GM19372 (cell line): ENCODE measurements at regions not wholly inside any gene's neighbourhood (a gene's known extent, or its start where the extent isn't known, plus 50 kb on each side); places are given as distances from the start of the nearest gene placed in this dataset.
"Not testable (repeated sequence)": the region's sequence is repeated elsewhere in the genome, so short reads cannot be mapped to it uniquely, and the experiment has no call there.

Source experiments
- ATAC-seq: cut with Tn5 transposase; IDR thresholded peaks from one replicate; pipeline ENCODE4 v1.9.1; 2021; ENCODE audit warnings: mild to moderate bottlenecking, low read depth, moderate library complexity; ENCODE audit not compliant: unreplicated experiment

DNA sequence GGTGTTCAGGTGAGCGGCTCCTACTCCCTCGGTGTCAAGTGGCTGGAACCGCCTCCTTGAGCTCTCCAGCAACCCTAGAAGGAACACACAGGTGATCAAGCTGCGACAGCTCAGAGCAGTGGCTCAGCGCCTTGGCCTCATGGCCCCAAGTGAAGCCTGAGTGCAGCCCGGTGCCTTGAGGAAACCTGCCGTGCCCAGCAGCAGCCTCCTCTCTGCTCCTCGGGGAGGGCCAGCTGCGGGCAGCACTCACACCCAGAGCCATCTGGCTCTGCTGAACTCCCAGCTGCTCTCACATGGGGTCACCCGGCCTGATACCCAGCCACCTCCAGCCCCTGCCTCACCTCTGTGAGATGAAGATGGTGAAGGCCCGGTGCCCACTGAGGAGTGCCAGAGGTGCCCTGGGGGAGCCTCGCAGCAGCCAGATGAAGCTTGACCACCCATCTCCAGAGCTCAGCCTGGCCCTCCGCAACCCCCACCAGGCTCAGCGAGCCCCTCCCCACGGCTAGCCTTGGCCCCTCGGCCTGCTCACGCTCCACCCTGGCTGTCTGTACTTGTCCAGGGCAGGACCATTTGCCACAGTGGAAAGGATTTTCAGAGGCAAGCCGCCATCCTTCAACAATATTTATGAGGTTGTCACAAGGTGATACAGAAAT, 70.6 kb upstream of the RAB6C start:
- ATAC-seq: no peak

GRCh38 chr2:129909651-129910418, 69.6 kb upstream of the RAB6C start:
- no peak for ATAC-seq

GRCh38 chr2:129910446-129911362, 68.8 kb upstream of the RAB6C start:
- ATAC-seq: no peak

- ATAC-seq: no peak
Observed at GRCh38 chr2:129911363-129912065, 68.0 kb upstream of the RAB6C start.

GRCh38 chr2:129912066-129912820, 67.2 kb upstream of the RAB6C start:
- ATAC-seq: no peak

DNA sequence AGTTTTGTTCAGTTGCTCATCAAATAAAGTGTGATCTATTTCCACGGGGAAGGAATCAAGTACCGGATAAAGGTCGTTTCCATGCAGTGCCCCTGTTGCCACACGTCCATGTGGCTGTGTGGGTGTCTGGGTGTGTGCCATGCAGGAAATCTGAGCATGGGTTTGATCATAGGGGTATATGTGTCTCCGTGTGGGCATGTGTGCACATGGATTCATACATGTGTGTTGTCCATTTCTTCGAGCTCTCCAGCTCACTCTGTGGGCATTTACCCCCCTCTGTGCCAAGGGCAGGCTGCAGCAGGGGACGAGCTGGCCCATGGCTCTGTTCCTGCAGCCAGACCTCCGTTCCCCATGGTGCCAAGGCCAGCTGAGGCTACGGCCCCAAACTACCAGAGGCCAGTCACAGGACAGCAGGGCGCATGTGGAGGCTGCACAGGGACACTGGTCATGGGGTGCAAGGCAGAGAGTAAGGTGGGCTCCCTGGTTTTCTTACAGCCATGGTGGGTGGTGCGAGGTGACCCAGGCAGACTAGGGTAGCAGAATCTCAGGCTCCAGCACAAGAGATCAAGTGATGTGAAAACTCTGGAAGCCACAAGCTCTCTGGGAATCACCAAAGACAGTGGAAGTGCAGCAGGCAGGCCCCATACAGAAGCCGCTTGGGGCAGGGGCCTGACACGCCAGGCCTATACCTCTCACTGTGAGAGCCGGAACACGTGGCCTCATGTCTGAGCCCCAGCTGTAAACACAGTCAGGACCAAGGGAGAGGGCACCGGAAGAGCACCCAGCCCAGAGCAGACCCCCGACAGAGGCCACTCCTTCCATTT, 66.4 kb upstream of the RAB6C start:
- ATAC-seq: no peak

DNA sequence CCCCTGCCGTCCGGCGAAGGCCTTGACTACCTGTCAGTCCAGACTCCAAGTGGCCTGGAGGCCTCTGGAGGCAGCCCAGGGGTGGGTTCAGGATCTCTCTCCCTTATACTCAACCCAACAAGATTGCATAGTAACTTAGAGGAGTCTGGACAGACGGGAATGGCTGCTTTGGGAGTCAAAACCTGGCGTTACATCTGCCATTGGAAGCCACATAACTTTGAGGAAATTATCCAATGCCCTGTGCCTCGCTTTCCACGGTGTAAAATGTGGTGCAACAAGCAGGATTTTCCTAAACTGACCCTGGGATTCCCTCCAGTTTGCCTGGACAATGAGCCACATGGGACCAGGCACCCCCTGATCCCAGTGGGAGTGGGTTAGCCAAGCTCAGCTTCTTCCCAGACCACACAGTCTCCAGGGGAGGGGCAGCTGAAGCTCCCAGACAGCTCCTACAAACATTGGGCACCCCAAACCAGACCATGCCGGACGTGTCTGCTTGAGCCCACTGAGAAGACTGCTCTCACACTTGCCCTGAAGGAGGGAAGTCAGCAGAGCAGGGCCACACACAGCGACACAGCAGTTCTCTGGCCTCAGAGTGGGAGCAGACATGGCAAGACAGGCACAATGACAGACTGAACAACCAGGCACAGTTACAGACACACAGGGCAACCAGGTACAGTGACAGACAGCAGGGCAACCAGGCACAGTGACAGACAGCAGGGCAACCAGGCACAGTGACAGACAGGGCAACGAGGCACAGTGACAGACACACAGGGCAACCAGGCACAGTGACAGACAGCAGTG, 65.6 kb upstream of the RAB6C start:
- no peak for ATAC-seq

- no peak for ATAC-seq
Observed at GRCh38 chr2:129914538-129915302, 64.7 kb upstream of the RAB6C start.

GRCh38 chr2:129915303-129915840, 64.1 kb upstream of the RAB6C start:
- ATAC-seq: no peak

DNA sequence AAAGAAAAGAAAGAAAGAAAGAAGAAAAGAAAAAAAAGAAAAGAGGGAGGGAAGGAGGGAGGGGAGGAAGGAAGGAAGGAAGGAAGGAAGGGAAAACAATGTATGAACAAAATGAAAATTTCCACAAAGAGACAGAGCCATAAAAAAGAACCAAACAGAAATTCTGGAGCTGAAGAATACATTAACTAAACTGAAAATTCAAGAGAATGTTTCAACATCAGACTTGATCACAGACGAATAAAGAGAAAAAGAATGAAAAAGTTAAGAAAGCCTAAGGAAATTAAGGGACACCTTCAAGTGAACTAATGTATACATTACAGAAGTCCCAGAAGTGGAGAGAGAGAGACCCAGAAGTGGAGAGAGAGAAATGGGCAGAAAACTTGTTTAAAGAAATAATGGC, 60.9 kb upstream of the RAB6C start:
- ATAC-seq: no peak

DNA sequence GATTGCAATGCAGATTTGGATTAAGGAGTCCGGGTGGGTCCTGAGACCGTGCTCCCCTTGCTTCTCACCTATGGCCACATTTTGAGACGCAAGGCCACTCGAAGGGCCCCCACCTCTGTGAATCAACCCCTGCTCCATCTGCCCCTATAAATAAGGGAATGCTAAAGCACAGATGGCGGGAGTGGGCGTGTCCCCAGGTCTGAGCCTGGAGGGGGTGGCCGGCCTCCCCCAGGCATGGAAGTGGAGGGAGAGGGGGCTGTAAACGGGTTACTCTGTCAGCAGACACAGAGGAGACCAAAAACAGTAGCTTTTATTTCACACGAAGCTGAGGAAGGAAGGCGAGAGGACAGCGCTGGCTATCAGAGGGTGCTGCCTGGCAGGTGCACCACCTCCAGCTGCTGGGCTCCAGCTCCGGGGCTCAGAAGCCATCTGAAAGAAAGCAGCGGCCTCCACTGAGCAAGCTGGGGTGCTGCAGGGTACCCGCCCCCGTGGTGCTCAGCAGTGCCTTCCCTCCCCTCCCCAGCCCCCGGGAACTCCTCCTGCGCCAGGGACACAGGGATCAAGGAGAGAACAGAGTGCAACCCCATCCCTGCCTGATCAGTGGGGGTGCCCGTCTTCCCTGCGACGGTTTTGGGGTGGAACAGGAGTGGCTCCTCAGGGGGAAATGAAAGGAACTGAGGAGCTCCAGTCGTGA, 56.7 kb upstream of the RAB6C start:
- ATAC-seq: no peak

GRCh38 chr2:129923265-129924091, 56.0 kb upstream of the RAB6C start:
- no peak for ATAC-seq

- ATAC-seq: not testable (repeated sequence)
Observed at GRCh38 chr2:129924115-129924514, 55.4 kb upstream of the RAB6C start.

DNA sequence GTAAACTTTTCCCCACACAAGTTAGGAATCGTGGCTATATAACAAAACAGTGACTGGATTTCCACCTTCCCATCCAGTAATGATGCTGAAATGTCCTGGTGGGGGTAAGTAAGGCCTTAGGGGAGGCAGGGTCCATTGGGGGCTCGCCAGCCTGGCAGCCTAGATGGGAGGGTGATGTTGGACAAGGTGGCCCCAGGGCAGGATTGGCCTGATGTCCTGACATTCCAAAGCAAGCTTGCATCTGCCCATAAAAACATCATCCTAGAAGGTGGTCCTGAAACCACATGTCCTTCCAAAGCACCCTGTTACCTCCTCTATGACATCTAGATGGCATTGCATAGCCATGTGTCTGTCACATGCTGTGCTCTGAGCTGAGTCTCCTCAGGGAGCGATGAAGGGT, 54.1 kb upstream of the RAB6C start:
- ATAC-seq: no peak

GRCh38 chr2:129927696-129928095, 51.8 kb upstream of the RAB6C start:
- no peak for ATAC-seq
